Activated CD4-positive, alpha-beta memory T cell treated with anti-CD3 and anti-CD28 coated beads, Interleukin-2, amount 10 ng/mL, durations not matched to agents 7 days and 5 days (primary cell): ENCODE measurements at regions not wholly inside any gene's neighbourhood (a gene's known extent, or its start where the extent isn't known, plus 50 kb on each side); places are given as distances from the start of the nearest gene placed in this dataset.

Experiments
- CTCF ChIA-PET: fragments of 350-600 bp; sonication (Branson Sonifier 250); formaldehyde crosslinking; loops from one replicate; lab custom pipeline; 2021; ENCODE audit warnings: antibody characterized with exemption, inconsistent platforms; lab: Charles Lee
- POLR2A ChIA-PET: fragments of 350-600 bp; sonication (Branson Sonifier 250); formaldehyde crosslinking; loops from one replicate; lab custom pipeline; 2021; ENCODE audit warnings: antibody characterized with exemption; lab: Charles Lee
- DNase-seq: peaks from one replicate; pipeline ENCODE4 v3.0.0-alpha.2; 2020
- H3K27ac Mint-ChIP-seq: one replicate; pipeline ENCODE4 v1.8.0; 2021; ENCODE audit warnings: mild to moderate bottlenecking, mixed read lengths
- H3K27me3 Mint-ChIP-seq: one replicate; pipeline ENCODE4 v1.8.0; 2021; ENCODE audit warnings: mixed read lengths
- H3K36me3 Mint-ChIP-seq: one replicate; pipeline ENCODE4 v1.8.0; 2021; ENCODE audit warnings: low read depth, mixed read lengths
- H3K4me1 Mint-ChIP-seq: one replicate; pipeline ENCODE4 v1.8.0; 2021; ENCODE audit warnings: mixed read lengths
- H3K4me3 Mint-ChIP-seq: one replicate; pipeline ENCODE4 v1.8.0; 2021; ENCODE audit warnings: mild to moderate bottlenecking, mixed read lengths
- H3K9me3 Mint-ChIP-seq: one replicate; pipeline ENCODE4 v1.8.0; 2021; ENCODE audit warnings: mixed read lengths

GRCh38 chr10:78871796-78872195 is 197.0 kb upstream of the ZMIZ1 start:
- no peak for DNase-seq
- H3K9me3 Mint-ChIP-seq = peaks cover under 1% of the 10 kb centered on the region
- ChIA-PET CTCF (no interaction called here), POLR2A (no interaction called here)
- H3K27ac Mint-ChIP-seq = no peak overlapping the region
- no peaks in the 10 kb centered on the region for H3K36me3 Mint-ChIP-seq
- no peaks in the 10 kb centered on the region for H3K4me1 Mint-ChIP-seq
- no peak overlapping the region for H3K4me3 Mint-ChIP-seq
- peaks cover 19% of the 10 kb centered on the region for H3K27me3 Mint-ChIP-seq

- no peak overlapping the region for H3K4me3 Mint-ChIP-seq
- CTCF ChIA-PET = no interaction called here
- H3K9me3 Mint-ChIP-seq = peaks cover 2% of the 10 kb centered on the region
Measured at GRCh38 chr10:78873413-78873812, 195.4 kb upstream of the ZMIZ1 start.

GRCh38 chr10:78875331-78875877 is 193.4 kb upstream of the ZMIZ1 start:
- H3K9me3 Mint-ChIP-seq = peaks cover 2% of the 10 kb centered on the region
- H3K27ac Mint-ChIP-seq = no peak overlapping the region
- H3K4me3 Mint-ChIP-seq = no peak overlapping the region
- POLR2A ChIA-PET = no interaction called here
- H3K36me3 Mint-ChIP-seq = no peaks in the 10 kb centered on the region
- peaks cover 25% of the 10 kb centered on the region for H3K27me3 Mint-ChIP-seq
- CTCF ChIA-PET = interaction anchor here (0.7 kb wide), 1 partner anchor 110 kb away, joined by 3 read pairs; no protein-coding TSS in a partner anchor
- no peak for DNase-seq
- H3K4me1 Mint-ChIP-seq = no peaks in the 10 kb centered on the region

More at GRCh38 chr10:78873413-78873812, 195.4 kb upstream of the ZMIZ1 start:
- POLR2A ChIA-PET = no interaction called here
- Mint-ChIP-seq H3K4me1 (no peaks in the 10 kb centered on the region), H3K36me3 (no peaks in the 10 kb centered on the region), H3K27me3 (peaks cover 19% of the 10 kb centered on the region), H3K27ac (no peak overlapping the region)
- no peak for DNase-seq

- ChIA-PET POLR2A (no interaction called here), CTCF (interaction anchor here (0.7 kb wide), 1 partner anchor 109 kb away, joined by 3 read pairs; no protein-coding TSS in a partner anchor)
- Mint-ChIP-seq H3K4me3 (no peak overlapping the region), H3K27me3 (peaks cover 28% of the 10 kb centered on the region), H3K9me3 (peaks cover 2% of the 10 kb centered on the region), H3K4me1 (no peaks in the 10 kb centered on the region), H3K27ac (no peak overlapping the region), H3K36me3 (no peaks in the 10 kb centered on the region)
- no peak for DNase-seq
Measured at GRCh38 chr10:78875932-78876331, 192.8 kb upstream of the ZMIZ1 start.

- POLR2A ChIA-PET = no interaction called here
- Mint-ChIP-seq H3K27me3 (peaks cover 29% of the 10 kb centered on the region), H3K4me3 (no peak overlapping the region), H3K4me1 (no peaks in the 10 kb centered on the region), H3K36me3 (no peaks in the 10 kb centered on the region), H3K27ac (no peak overlapping the region), H3K9me3 (peaks cover 2% of the 10 kb centered on the region)
- no peak for DNase-seq
- CTCF ChIA-PET = interaction anchor here (0.7 kb wide), 1 partner anchor 109 kb away, joined by 3 read pairs; no protein-coding TSS in a partner anchor
Measured at GRCh38 chr10:78876449-78876848, 192.3 kb upstream of the ZMIZ1 start.

GRCh38 chr10:78879621-78880020 is 189.1 kb upstream of the ZMIZ1 start:
- Mint-ChIP-seq H3K27me3 (peaks cover 21% of the 10 kb centered on the region), H3K36me3 (no peaks in the 10 kb centered on the region), H3K4me1 (no peaks in the 10 kb centered on the region), H3K27ac (no peak overlapping the region), H3K9me3 (peaks cover 2% of the 10 kb centered on the region), H3K4me3 (no peak overlapping the region)
- POLR2A ChIA-PET = no interaction called here
- no peak for DNase-seq
- CTCF ChIA-PET = no interaction called here

GRCh38 chr10:78886129-78886528 is 182.6 kb upstream of the ZMIZ1 start:
- Mint-ChIP-seq H3K4me1 (no peaks in the 10 kb centered on the region), H3K36me3 (no peaks in the 10 kb centered on the region), H3K27me3 (peaks cover 16% of the 10 kb centered on the region), H3K4me3 (no peak overlapping the region), H3K27ac (no peak overlapping the region), H3K9me3 (peaks cover 10% of the 10 kb centered on the region)
- POLR2A ChIA-PET = no interaction called here
- no peak for DNase-seq
- CTCF ChIA-PET = interaction anchor here (1.8 kb wide), 1 partner anchor 311 kb away, joined by 4 read pairs; no protein-coding TSS in a partner anchor

GRCh38 chr10:78889536-78890063 is 179.2 kb upstream of the ZMIZ1 start:
- POLR2A ChIA-PET = no interaction called here
- no peak for DNase-seq
- Mint-ChIP-seq H3K9me3 (peaks cover 10% of the 10 kb centered on the region), H3K36me3 (no peaks in the 10 kb centered on the region), H3K4me3 (no peak overlapping the region), H3K27me3 (peaks cover 13% of the 10 kb centered on the region), H3K27ac (no peak overlapping the region), H3K4me1 (no peaks in the 10 kb centered on the region)
- CTCF ChIA-PET = no interaction called here

- Mint-ChIP-seq H3K27me3 (peaks cover 12% of the 10 kb centered on the region), H3K4me3 (no peak overlapping the region), H3K4me1 (no peaks in the 10 kb centered on the region), H3K9me3 (peaks cover 6% of the 10 kb centered on the region), H3K36me3 (no peaks in the 10 kb centered on the region), H3K27ac (no peak overlapping the region)
- ChIA-PET CTCF (no interaction called here), POLR2A (no interaction called here)
- no peak for DNase-seq
Measured at GRCh38 chr10:78890506-78890905, 178.3 kb upstream of the ZMIZ1 start.

- Mint-ChIP-seq H3K27ac (no peak overlapping the region), H3K27me3 (peaks cover 12% of the 10 kb centered on the region), H3K4me1 (no peaks in the 10 kb centered on the region), H3K36me3 (no peaks in the 10 kb centered on the region), H3K4me3 (no peak overlapping the region), H3K9me3 (no peaks in the 10 kb centered on the region)
- no peak for DNase-seq
- CTCF ChIA-PET = no interaction called here
- POLR2A ChIA-PET = no interaction called here
Measured at GRCh38 chr10:78891741-78892140, 177.0 kb upstream of the ZMIZ1 start.

- H3K4me3 Mint-ChIP-seq = no peak overlapping the region
- no peaks in the 10 kb centered on the region for H3K36me3 Mint-ChIP-seq
- ChIA-PET CTCF (no interaction called here), POLR2A (no interaction called here)
- H3K4me1 Mint-ChIP-seq = no peaks in the 10 kb centered on the region
- H3K9me3 Mint-ChIP-seq = no peaks in the 10 kb centered on the region
- peaks cover 14% of the 10 kb centered on the region for H3K27me3 Mint-ChIP-seq
- no peak overlapping the region for H3K27ac Mint-ChIP-seq
- DNase-seq = no peak
Measured at GRCh38 chr10:78892338-78893176, 176.2 kb upstream of the ZMIZ1 start.

- no peak for DNase-seq
- no peaks in the 10 kb centered on the region for H3K4me1 Mint-ChIP-seq
- POLR2A ChIA-PET = no interaction called here
- no peak overlapping the region for H3K27ac Mint-ChIP-seq
- no peaks in the 10 kb centered on the region for H3K36me3 Mint-ChIP-seq
- peaks cover 14% of the 10 kb centered on the region for H3K27me3 Mint-ChIP-seq
- H3K4me3 Mint-ChIP-seq = no peak overlapping the region
- CTCF ChIA-PET = no interaction called here
- H3K9me3 Mint-ChIP-seq = peaks cover 2% of the 10 kb centered on the region
Measured at GRCh38 chr10:78893217-78893616, 175.5 kb upstream of the ZMIZ1 start.

GRCh38 chr10:78894089-78894840 is 174.5 kb upstream of the ZMIZ1 start:
- CTCF ChIA-PET = no interaction called here

More at GRCh38 chr10:78894089-78894840, 174.5 kb upstream of the ZMIZ1 start:
- Mint-ChIP-seq H3K4me1 (no peaks in the 10 kb centered on the region), H3K27me3 (peaks cover 7% of the 10 kb centered on the region), H3K27ac (no peak overlapping the region), H3K36me3 (no peaks in the 10 kb centered on the region), H3K4me3 (no peak overlapping the region), H3K9me3 (peaks cover 2% of the 10 kb centered on the region)
- no peak for DNase-seq
- POLR2A ChIA-PET = no interaction called here
